ENCODE measurements at regions not wholly inside any gene's neighbourhood (a gene's known extent, or its start where the extent isn't known, plus 50 kb on each side); places are given as distances from the start of the nearest gene placed in this dataset.

DNA sequence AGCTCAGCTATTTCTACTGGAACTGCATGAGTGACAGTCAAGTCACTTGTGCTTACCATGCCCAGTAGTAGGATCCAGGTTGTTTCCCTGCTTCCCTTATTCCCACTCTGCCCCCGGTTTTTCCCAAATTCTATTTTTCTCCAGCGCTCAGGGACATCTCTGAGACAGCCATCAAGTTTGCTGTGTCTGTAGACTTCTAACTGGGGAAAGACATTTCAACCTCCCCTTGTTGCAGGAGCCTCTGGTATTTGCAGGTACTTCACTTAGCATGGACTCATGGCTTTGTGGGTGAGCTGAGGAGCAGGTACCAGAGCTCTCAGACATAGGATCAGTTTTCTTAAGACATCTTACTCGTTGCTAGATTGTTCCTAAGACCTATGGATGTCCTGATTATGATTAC, 801.6 kb upstream of the RBFOX1 start:
- TF ChIP-seq CTCF (IDR thresholded peaks at IDR 0.05; ENCODE audit: low read depth, low read length), result no peak
- TF ChIP-seq EZH2phosphoT487 (IDR thresholded peaks at IDR 0.05; ENCODE audit: low read depth), result no peak
